K562 (cell line): ENCODE measurements at regions not wholly inside any gene's neighbourhood (a gene's known extent, or its start where the extent isn't known, plus 50 kb on each side); places are given as distances from the start of the nearest gene placed in this dataset.

Source experiments
- ATAC-seq: fragments of 200-7000 bp; cut with Tn5 transposase; 3 replicates; pipeline ENCODE4 v1.9.1; 2020; ENCODE audit warnings: moderate library complexity
- BruUV-seq: library from RNA; stranded (reverse); fragments of 400-500 nt; replicated peaks from 2 replicates; lab custom pipeline; 2021; lab: Mats Ljungman, UMichigan
- CTCF ChIA-PET: fragments of 300-600 bp; formaldehyde crosslinking; extraction: SDS; loops from one replicate; lab custom pipeline; 2021; ENCODE audit warnings: low intra/inter-chr PET ratio; lab: Yijun Ruan, JAX
- POLR2A ChIA-PET: fragments of 300-600, 350-650 bp; sonication (Branson Sonifier 250); formaldehyde crosslinking; extraction: SDS; loops from one replicate; lab custom pipeline; 2021; ENCODE audit warnings: antibody characterized with exemption, inconsistent platforms; lab: Yijun Ruan, JAX
- DNase-seq, 4 experiments: peaks; one replicate each; pipeline versions ENCODE4 v3.0.0 to v3.0.0-alpha.2; 2011 to 2018; ENCODE audit warnings: low spot score in 3 of 4, mixed read lengths in 3 of 4; ENCODE audit errors: extremely low read depth in 1 of 4
- FAIRE-seq: peaks from 2 replicates; lab custom pipeline; 2011; peaks lifted over from hg19 to GRCh38; lab: Jason Lieb, UNC
- H2AFZ ChIP-seq: 2 replicates; pipeline ENCODE4 v1.6.0; 2011; ENCODE audit warnings: low read depth, low read length, control low read depth, inconsistent platforms
- H3K27ac ChIP-seq: fragments of 200-600 bp; 3 replicates; pipeline ENCODE4 v1.8.0; 2011; ENCODE audit warnings: low read depth, mild to moderate bottlenecking, control low read depth, inconsistent platforms, low read length, moderate library complexity, mixed read lengths; ENCODE audit errors: extremely low read depth
- H3K27me3 ChIP-seq, 2 experiments: fragments of 300-600 bp in 1 of 2; 2 replicates in 1 of 2; 3 replicates in 1 of 2; pipeline versions ENCODE4 v1.6.0 to v1.8.0; 2011; ENCODE audit warnings: inconsistent platforms in 2 of 2, low read length in 2 of 2, mild to moderate bottlenecking in 1 of 2, mixed read lengths in 1 of 2, moderate library complexity in 1 of 2; ENCODE audit not compliant: control insufficient read depth in 2 of 2, insufficient read depth in 2 of 2
- H3K36me3 ChIP-seq: fragments of 300-600 bp; 3 replicates; pipeline ENCODE4 v1.8.0; 2011; ENCODE audit warnings: mild to moderate bottlenecking, low read length, inconsistent platforms; ENCODE audit not compliant: control insufficient read depth, insufficient read depth
- H3K4me1 ChIP-seq, 2 experiments: fragments of 200-600 bp in 1 of 2; replicated peaks in 1 of 2; 2 replicates in 1 of 2; 3 replicates in 1 of 2; pipeline versions ENCODE4 v1.5.1 to v1.8.0; 2011; ENCODE audit warnings: inconsistent platforms in 2 of 2, low read length in 2 of 2, mild to moderate bottlenecking in 1 of 2, mixed read lengths in 1 of 2, moderate library complexity in 1 of 2; ENCODE audit not compliant: control insufficient read depth in 2 of 2, insufficient read depth in 2 of 2
- H3K4me2 ChIP-seq: 2 replicates; pipeline ENCODE4 v1.6.1; 2011; ENCODE audit warnings: low read length, control low read depth, inconsistent platforms, mixed read lengths; ENCODE audit not compliant: insufficient read depth
- H3K4me3 ChIP-seq: fragments of 200-600 bp; sonication (generic), shearing (Covaris generic); 2 replicates; pipeline ENCODE4 v1.5.1; 2016; ENCODE audit warnings: control low read depth, inconsistent platforms
- H3K79me2 ChIP-seq: fragments of 200-600 bp; 3 replicates; pipeline ENCODE4 v1.8.0; 2011; ENCODE audit warnings: low read length, inconsistent platforms; ENCODE audit not compliant: control insufficient read depth, insufficient read depth
- H3K9ac ChIP-seq, 2 experiments: 2 replicates each; pipeline versions ENCODE4 v1.6.0 to v1.6.1; 2011; ENCODE audit warnings: low read depth in 2 of 2, low read length in 2 of 2, control low read depth in 1 of 2, inconsistent platforms in 1 of 2, mild to moderate bottlenecking in 1 of 2, mixed read lengths in 1 of 2; ENCODE audit not compliant: insufficient read depth in 1 of 2
- H3K9me1 ChIP-seq: one replicate; pipeline ENCODE4 v1.6.0; 2011; ENCODE audit warnings: inconsistent platforms, mild to moderate bottlenecking, low read length, moderate library complexity; ENCODE audit not compliant: control insufficient read depth, insufficient read depth
- H3K9me3 ChIP-seq: replicated peaks from 2 replicates; pipeline ENCODE4 v1.5.1; 2011; ENCODE audit warnings: low read depth, low read length, inconsistent platforms; ENCODE audit not compliant: control insufficient read depth, insufficient read depth
- H4K20me1 ChIP-seq: replicated peaks from 2 replicates; pipeline ENCODE4 v1.6.1; 2011; ENCODE audit warnings: low read length, inconsistent platforms, mixed read lengths; ENCODE audit not compliant: control insufficient read depth, insufficient read depth
- CEBPG ChIP-seq, 3 experiments: fragments of 200-800 bp in 1 of 3; sonication (Bioruptor generic) in 1 of 3; sonication (generic) in 1 of 3; formaldehyde crosslinking in 1 of 3; IDR thresholded peaks in 2 of 3; conservative IDR thresholded peaks in 1 of 3; 2 replicates each; pipeline versions ENCODE4 v1.6.1 to v1.8.0; 2016 to 2022; ENCODE audit warnings: missing compliant biosample characterization in 2 of 3, missing genetic modification characterization in 2 of 3, mild to moderate bottlenecking in 1 of 3, missing genetic modification reagents in 1 of 3
- GABPA ChIP-seq: fragments of 200-800 bp; sonication (Bioruptor generic); conservative IDR thresholded peaks from 2 replicates; pipeline ENCODE4 v1.6.1; 2016; ENCODE audit warnings: low read depth, missing genetic modification characterization, missing compliant biosample characterization
- POLR2G ChIP-seq: fragments of 200-400 bp; formaldehyde crosslinking; IDR thresholded peaks from 2 replicates; pipeline ENCODE4 v1.6.1; 2017; ENCODE audit warnings: low read depth, mild to moderate bottlenecking, antibody characterized with exemption, low read length, moderate library complexity
- whole genome bisulfite sequencing: fragments of 100-300 bp; shearing (Covaris generic); methylation state at CpG from one replicate; pipeline ENCODE4 v1.1.6; 2016; ENCODE audit warnings: low coverage, mixed read lengths; ENCODE audit not compliant: insufficient coverage; ENCODE audit errors: missing lambda C conversion rate; 5-methylcytosine and 5-hydroxymethylcytosine counted together
- in situ Hi-C: fragments of 300-500 bp; cut with MboI; formaldehyde crosslinking; loops from 4 replicates; pipeline ENCODE4 v1.15.0; 2018; ENCODE audit warnings: inconsistent platforms, mixed read lengths
- intact Hi-C: fragments of 100-400 bp; cut with micrococcal nuclease; formaldehyde crosslinking; loops from 2 replicates; pipeline ENCODE4 v1.14.2; 2022
- TF ChIP-seq, protein P1 (sequence below): fragments of 450-650 bp; formaldehyde crosslinking; conservative IDR thresholded peaks from 2 replicates; pipeline ENCODE4 v1.4.0; 2022; ENCODE audit warnings: mild to moderate bottlenecking, missing genetic modification characterization
- TF ChIP-seq, protein P2 (sequence below): fragments of 200-800 bp; sonication (Bioruptor generic); IDR thresholded peaks from 2 replicates; pipeline ENCODE4 v1.6.1; 2017; ENCODE audit warnings: missing genetic modification characterization, missing compliant biosample characterization

DNA sequence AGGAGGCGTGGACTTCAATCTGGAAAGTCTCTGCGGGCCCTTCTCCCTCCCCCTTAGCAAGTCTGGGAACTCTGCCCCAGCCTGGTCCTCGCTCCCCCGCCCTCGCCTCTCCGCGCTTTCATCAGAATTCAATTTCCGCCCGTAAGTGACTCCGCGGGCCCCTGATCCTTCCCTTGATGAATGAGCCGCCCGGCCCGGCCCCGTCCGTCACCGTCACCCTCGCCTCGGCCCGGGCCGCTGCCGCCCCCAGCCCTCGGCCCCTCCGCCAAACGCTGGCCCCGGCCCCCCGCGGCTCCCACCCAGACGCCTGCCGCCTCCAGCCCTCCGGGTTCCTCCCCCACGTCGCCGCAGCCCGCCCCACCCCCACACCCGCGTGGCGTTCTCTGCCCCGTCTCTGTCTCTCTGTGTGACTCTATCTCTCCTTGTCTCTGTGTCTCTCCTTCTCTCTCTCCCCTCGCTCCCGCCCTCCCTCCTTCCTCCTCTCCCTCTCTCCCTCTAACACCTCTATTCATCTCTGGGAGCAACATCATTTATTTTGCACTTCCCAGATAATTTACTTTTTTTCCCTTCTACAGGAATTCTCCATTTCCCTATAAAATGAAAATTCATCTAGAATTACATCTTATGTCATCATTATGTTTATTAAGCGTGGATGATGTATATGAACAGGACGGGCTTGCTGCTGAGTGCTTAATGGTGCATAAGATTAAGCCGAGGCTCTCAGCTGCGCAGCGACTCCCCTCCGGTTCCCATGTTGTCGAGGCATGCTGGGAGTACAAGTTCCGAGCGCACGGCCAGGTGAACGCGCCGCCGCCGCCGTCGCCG is 91.2 kb upstream of the PAX2 start:
- intact Hi-C loops, result no loop called here
- DNase-seq (peak in 2 of 4 experiments; percentile 46 to 50), ATAC-seq (peak; percentile 79), FAIRE-seq (no peak)
- 0 out of 2 replicates have a peak, but pooled peaks have one; percentile 25 for TF ChIP-seq POLR2G
- no peak for TF ChIP-seq CEBPG (CRISPR knock-in tag; IDR thresholded peaks at IDR 0.05)
- no peak for TF ChIP-seq CEBPG (tag; conservative IDR thresholded peaks at IDR 0.05 in 1 of 2, IDR thresholded peaks at IDR 0.05 in 1 of 2)
- TF ChIP-seq, protein P1, sequence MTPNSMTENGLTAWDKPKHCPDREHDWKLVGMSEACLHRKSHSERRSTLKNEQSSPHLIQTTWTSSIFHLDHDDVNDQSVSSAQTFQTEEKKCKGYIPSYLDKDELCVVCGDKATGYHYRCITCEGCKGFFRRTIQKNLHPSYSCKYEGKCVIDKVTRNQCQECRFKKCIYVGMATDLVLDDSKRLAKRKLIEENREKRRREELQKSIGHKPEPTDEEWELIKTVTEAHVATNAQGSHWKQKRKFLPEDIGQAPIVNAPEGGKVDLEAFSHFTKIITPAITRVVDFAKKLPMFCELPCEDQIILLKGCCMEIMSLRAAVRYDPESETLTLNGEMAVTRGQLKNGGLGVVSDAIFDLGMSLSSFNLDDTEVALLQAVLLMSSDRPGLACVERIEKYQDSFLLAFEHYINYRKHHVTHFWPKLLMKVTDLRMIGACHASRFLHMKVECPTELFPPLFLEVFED (CRISPR knock-in tag), result no peak
- TF ChIP-seq, protein P2, sequence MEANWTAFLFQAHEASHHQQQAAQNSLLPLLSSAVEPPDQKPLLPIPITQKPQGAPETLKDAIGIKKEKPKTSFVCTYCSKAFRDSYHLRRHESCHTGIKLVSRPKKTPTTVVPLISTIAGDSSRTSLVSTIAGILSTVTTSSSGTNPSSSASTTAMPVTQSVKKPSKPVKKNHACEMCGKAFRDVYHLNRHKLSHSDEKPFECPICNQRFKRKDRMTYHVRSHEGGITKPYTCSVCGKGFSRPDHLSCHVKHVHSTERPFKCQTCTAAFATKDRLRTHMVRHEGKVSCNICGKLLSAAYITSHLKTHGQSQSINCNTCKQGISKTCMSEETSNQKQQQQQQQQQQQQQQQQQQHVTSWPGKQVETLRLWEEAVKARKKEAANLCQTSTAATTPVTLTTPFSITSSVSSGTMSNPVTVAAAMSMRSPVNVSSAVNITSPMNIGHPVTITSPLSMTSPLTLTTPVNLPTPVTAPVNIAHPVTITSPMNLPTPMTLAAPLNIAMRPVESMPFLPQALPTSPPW (CRISPR knock-in tag), result peak; percentile 39; the same call in 1 of the 2 replicates
- TF ChIP-seq GABPA, result peak; percentile 44
- Histone ChIP-seq H3K27ac (no peak overlapping the region), H4K20me1 (no peaks in the 10 kb centered on the region), H3K27me3 (peaks cover 15 to 31% of the 10 kb centered on the region in 2 experiments), H3K9ac (no peak overlapping the region), H3K4me2 (no peak overlapping the region), H3K4me1 (peaks cover 0 to 18% of the 10 kb centered on the region in 2 experiments; a peak in 2 of 5 replicates), H3K4me3 (no peak overlapping the region), H3K79me2 (no peaks in the 10 kb centered on the region), H3K9me3 (no peaks in the 10 kb centered on the region), H3K36me3 (no peaks in the 10 kb centered on the region), H3K9me1 (no peaks in the 10 kb centered on the region), H2AFZ (no peak overlapping the region)
- in situ Hi-C loops, result no loop called here
- 0% methylated on average over 7 of the region's 59 CpGs for WGBS
- ChIA-PET POLR2A (no interaction called here), CTCF (no interaction called here)
- BruUV-seq, result no TSS peak
